Activated T-helper 1 cell treated with anti-CD3 and anti-CD28 coated beads, Interleukin-12 subunit alpha, Interleukin-12 subunit beta, Interleukin-2, Interleukin-4 antibody, amounts not matched to agents 30 ng/mL and 10 ng/mL and 1 ng/mL, durations not matched to agents 14 hours and 24 hours and 36 hours (primary cell): ENCODE measurements at regions not wholly inside any gene's neighbourhood (a gene's known extent, or its start where the extent isn't known, plus 50 kb on each side); places are given as distances from the start of the nearest gene placed in this dataset.
"Not testable (repeated sequence)": the region's sequence is repeated elsewhere in the genome, so short reads cannot be mapped to it uniquely, and the experiment has no call there.

ENCODE experiments used
- DNase-seq: peaks from one replicate; pipeline ENCODE4 v3.0.0; 2021; ENCODE audit warnings: low spot score
- H3K27ac Mint-ChIP-seq: one replicate; pipeline ENCODE4 v1.8.0; 2021; ENCODE audit warnings: mild to moderate bottlenecking, mixed read lengths
- H3K27me3 Mint-ChIP-seq: one replicate; pipeline ENCODE4 v1.8.0; 2022; ENCODE audit warnings: mild to moderate bottlenecking, moderate library complexity, mixed read lengths; ENCODE audit not compliant: insufficient read depth
- H3K36me3 Mint-ChIP-seq: one replicate; pipeline ENCODE4 v1.8.0; 2021; ENCODE audit warnings: low read depth, mixed read lengths
- H3K4me1 Mint-ChIP-seq: one replicate; pipeline ENCODE4 v1.8.0; 2021; ENCODE audit warnings: low read depth, mixed read lengths
- H3K4me3 Mint-ChIP-seq: one replicate; pipeline ENCODE4 v1.8.0; 2021; ENCODE audit warnings: mild to moderate bottlenecking, moderate library complexity, mixed read lengths
- H3K9me3 Mint-ChIP-seq: one replicate; pipeline ENCODE4 v1.8.0; 2021; ENCODE audit warnings: mixed read lengths
- intact Hi-C: fragments of 100-400 bp; cut with micrococcal nuclease; formaldehyde crosslinking; loops from one replicate; pipeline ENCODE4 v1.15.1; 2024

- H3K36me3 Mint-ChIP-seq: no peaks in the 10 kb centered on the region
- H3K27ac Mint-ChIP-seq: no peak overlapping the region
- H3K27me3 Mint-ChIP-seq: no peaks in the 10 kb centered on the region
- intact Hi-C loops: no loop called here
- peaks cover 9% of the 10 kb centered on the region for H3K9me3 Mint-ChIP-seq
- H3K4me3 Mint-ChIP-seq: no peak overlapping the region
- H3K4me1 Mint-ChIP-seq: no peaks in the 10 kb centered on the region
- DNase-seq: no peak
These were observed 1093.4 kb upstream of the FLRT2 start for GRCh38 chr14:84436528-84436927.

DNA sequence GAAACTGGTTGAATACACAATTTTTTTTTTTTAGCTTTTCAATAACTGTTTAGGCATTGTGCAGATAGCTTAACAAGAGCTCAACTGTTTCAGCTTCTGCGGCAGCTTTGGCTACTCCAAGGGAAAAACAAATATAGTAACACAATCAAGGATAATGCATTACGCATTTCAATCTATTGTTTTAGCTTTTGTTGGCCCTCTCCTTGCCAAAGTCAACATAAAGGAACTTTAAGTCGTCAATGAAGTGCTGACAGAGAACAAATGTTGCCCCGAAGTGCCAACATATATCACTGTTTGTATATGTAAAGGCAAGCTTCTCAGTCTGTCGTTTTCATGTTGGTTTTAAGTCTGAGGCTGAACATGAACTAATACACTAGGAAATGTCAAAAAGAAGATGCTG is 1087.4 kb upstream of the FLRT2 start:
- H3K27ac Mint-ChIP-seq: no peak overlapping the region
- H3K27me3 Mint-ChIP-seq: no peaks in the 10 kb centered on the region
- no peaks in the 10 kb centered on the region for H3K36me3 Mint-ChIP-seq
- intact Hi-C loops: no loop called here
- no peaks in the 10 kb centered on the region for H3K4me1 Mint-ChIP-seq
- no peaks in the 10 kb centered on the region for H3K9me3 Mint-ChIP-seq
- DNase-seq: no peak
- no peak overlapping the region for H3K4me3 Mint-ChIP-seq

DNA sequence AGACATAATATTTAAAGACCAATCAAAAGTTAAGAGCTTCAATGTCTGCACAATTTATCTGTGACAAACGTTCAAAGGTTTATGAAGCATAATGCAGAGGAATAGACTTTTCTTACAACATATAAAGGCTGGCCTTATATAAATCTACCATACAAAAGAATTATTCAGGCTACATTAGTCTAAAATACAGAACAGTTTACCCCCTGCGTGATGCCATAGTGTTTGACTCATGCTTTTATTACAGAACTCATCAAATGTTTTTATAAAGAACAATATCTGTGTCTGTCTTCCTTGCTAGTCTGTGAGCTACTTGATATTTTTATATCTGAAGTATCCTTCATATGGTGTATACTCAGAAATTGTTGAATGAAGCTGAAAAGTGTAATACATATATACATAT is 1084.5 kb upstream of the FLRT2 start:
- H3K27me3 Mint-ChIP-seq: no peaks in the 10 kb centered on the region
- no peak overlapping the region for H3K27ac Mint-ChIP-seq
- no peaks in the 10 kb centered on the region for H3K4me1 Mint-ChIP-seq
- no peak for DNase-seq
- H3K9me3 Mint-ChIP-seq: no peaks in the 10 kb centered on the region
- intact Hi-C loops: no loop called here
- no peak overlapping the region for H3K4me3 Mint-ChIP-seq
- no peaks in the 10 kb centered on the region for H3K36me3 Mint-ChIP-seq

DNA sequence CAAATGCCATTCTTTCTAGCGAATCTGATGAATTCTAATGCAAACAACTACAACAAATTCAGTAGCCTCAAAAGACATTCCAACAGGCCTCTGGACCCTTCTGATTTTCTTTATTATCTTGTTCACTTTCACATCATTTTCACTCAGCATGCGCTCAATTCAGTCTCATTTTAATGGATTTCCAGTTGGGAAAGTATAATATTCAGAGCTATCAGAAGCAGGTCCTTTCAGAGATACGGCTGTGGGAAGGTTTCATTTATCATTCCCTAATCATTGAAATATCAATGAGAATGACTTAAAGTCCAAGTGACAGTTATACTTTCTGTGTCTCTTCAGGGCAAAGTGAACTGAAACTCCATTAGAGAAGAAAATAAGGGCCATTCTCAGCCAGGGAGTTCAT is 1083.7 kb upstream of the FLRT2 start:
- Mint-ChIP-seq H3K36me3 (no peaks in the 10 kb centered on the region), H3K27me3 (no peaks in the 10 kb centered on the region), H3K27ac (no peak overlapping the region), H3K4me3 (no peak overlapping the region), H3K4me1 (no peaks in the 10 kb centered on the region), H3K9me3 (peaks cover 5% of the 10 kb centered on the region)
- DNase-seq: no peak
- intact Hi-C loops: no loop called here

DNA sequence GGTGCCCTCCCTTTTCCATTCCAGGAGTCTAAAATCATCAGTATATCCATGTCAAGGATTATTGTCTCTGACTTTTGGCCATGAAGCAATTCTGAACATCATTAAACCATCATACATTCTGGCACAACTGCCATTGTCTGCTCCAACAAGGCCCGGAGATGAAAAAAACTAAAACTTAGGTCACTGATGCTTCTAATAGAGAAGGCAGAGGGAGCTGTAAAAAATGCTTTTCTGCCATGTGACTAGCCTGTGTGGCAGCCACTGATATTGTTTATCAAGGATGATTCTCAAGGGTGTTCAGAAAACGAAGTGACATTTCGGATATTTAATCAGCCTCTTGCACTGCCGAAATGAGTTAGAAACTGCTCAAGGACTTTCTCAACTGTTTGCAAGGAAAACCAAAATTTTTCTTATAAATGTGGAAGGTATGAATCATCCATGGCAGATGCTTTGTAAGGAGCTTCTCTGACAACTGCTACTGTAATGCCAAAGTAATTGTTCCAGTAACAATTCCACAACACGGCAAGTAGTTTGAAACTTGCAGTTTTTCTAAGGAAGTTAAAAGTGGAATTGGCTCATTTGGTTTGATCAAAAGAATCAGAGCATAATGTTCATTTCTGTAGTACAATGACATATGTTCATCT is 1076.5 kb upstream of the FLRT2 start:
- Mint-ChIP-seq H3K27me3 (no peaks in the 10 kb centered on the region), H3K9me3 (peaks cover 10% of the 10 kb centered on the region), H3K4me3 (no peak overlapping the region), H3K36me3 (no peaks in the 10 kb centered on the region), H3K27ac (no peak overlapping the region), H3K4me1 (no peaks in the 10 kb centered on the region)
- no peak for DNase-seq
- intact Hi-C loops: no loop called here

DNA sequence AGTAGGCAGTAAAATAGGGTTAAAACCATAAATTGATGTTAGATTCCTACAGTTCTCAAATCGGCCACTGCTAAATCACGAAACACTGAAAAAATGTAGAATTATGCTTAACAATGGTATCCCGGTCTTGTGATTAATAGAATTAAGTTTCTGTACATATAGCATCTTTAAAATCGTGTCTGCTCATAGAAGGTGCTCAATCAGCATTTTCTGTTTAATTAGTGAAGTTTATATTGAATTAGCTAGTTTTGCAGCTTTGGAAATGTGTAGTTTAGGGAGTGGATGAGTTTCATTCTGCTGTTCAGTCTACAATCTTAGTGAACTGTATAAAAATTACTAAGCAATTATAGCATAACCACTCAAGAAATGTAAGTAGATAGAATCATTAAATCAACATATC is 1075.8 kb upstream of the FLRT2 start:
- no peak for DNase-seq
- Mint-ChIP-seq H3K27me3 (no peaks in the 10 kb centered on the region), H3K4me1 (no peaks in the 10 kb centered on the region), H3K9me3 (peaks cover 10% of the 10 kb centered on the region), H3K27ac (no peak overlapping the region), H3K4me3 (no peak overlapping the region), H3K36me3 (no peaks in the 10 kb centered on the region)
- intact Hi-C loops: no loop called here

DNA sequence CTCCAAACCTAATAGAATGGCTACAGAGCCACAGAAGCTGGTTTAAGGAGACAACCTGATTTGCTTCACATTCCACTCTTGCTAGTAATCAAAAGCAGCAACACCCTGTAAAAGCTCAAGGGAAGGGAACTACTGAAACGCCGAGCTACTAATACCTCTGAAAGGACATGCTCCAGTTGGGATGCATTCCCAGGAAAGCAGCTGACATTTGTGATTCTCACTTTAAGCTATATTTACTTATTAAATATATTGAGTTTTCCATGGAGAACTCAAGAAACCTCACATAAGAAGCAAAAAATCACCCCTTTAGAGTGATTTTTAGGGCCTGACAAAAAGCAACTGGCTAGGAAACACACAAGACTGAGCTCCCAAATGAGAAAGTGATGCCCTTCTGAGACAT is 1073.0 kb upstream of the FLRT2 start:
- intact Hi-C loops: no loop called here
- no peak overlapping the region for H3K4me3 Mint-ChIP-seq
- no peaks in the 10 kb centered on the region for H3K4me1 Mint-ChIP-seq
- no peak for DNase-seq
- H3K9me3 Mint-ChIP-seq: peaks cover 5% of the 10 kb centered on the region
- H3K36me3 Mint-ChIP-seq: no peaks in the 10 kb centered on the region
- H3K27ac Mint-ChIP-seq: no peak overlapping the region
- no peaks in the 10 kb centered on the region for H3K27me3 Mint-ChIP-seq

DNA sequence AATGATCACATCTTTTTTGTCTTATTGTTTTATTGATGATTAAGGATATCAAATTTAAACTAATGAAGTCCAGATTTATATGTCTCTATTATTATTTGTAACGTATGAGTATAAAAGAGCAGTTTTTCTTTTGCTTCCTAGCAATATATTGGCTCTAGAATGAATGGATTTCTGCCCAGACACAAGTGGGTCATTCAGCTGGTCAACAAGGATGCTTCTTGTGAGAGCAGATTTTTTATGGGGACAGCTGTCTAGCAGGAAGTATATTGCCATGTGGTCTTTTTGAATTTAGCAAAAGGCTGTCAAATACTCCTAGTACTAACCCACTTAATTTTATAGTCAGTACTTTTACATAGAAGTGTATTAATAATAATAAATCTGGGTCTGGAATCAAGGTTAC is 1071.1 kb upstream of the FLRT2 start:
- no peak for DNase-seq
- peaks cover 4% of the 10 kb centered on the region for H3K9me3 Mint-ChIP-seq
- H3K27ac Mint-ChIP-seq: no peak overlapping the region
- no peaks in the 10 kb centered on the region for H3K4me1 Mint-ChIP-seq
- no peaks in the 10 kb centered on the region for H3K27me3 Mint-ChIP-seq
- H3K4me3 Mint-ChIP-seq: no peak overlapping the region
- intact Hi-C loops: no loop called here
- no peaks in the 10 kb centered on the region for H3K36me3 Mint-ChIP-seq

- Mint-ChIP-seq H3K27ac (no peak overlapping the region), H3K36me3 (no peaks in the 10 kb centered on the region), H3K9me3 (peaks cover 3% of the 10 kb centered on the region), H3K27me3 (no peaks in the 10 kb centered on the region), H3K4me3 (no peak overlapping the region), H3K4me1 (no peaks in the 10 kb centered on the region)
- no peak for DNase-seq
- intact Hi-C loops: no loop called here
These were observed 1064.1 kb upstream of the FLRT2 start for GRCh38 chr14:84465880-84466279.

- peaks cover 7% of the 10 kb centered on the region for H3K9me3 Mint-ChIP-seq
- intact Hi-C loops: no loop called here
- H3K4me1 Mint-ChIP-seq: no peaks in the 10 kb centered on the region
- H3K27ac Mint-ChIP-seq: no peak overlapping the region
- no peaks in the 10 kb centered on the region for H3K36me3 Mint-ChIP-seq
- no peak overlapping the region for H3K4me3 Mint-ChIP-seq
- no peaks in the 10 kb centered on the region for H3K27me3 Mint-ChIP-seq
- no peak for DNase-seq
These were observed 1061.8 kb upstream of the FLRT2 start for GRCh38 chr14:84468153-84468552.

GRCh38 chr14:84477996-84478395 is 1051.9 kb upstream of the FLRT2 start:
- Mint-ChIP-seq H3K27me3 (no peaks in the 10 kb centered on the region), H3K36me3 (no peaks in the 10 kb centered on the region), H3K9me3 (peaks cover 5% of the 10 kb centered on the region), H3K4me1 (no peaks in the 10 kb centered on the region), H3K4me3 (no peak overlapping the region), H3K27ac (no peak overlapping the region)
- DNase-seq: no peak
- intact Hi-C loops: no loop called here

GRCh38 chr14:84482256-84483071 is 1047.5 kb upstream of the FLRT2 start:
- peaks cover 10% of the 10 kb centered on the region for H3K9me3 Mint-ChIP-seq
- no peaks in the 10 kb centered on the region for H3K36me3 Mint-ChIP-seq
- no peak for DNase-seq
- H3K4me3 Mint-ChIP-seq: no peak overlapping the region
- H3K27ac Mint-ChIP-seq: no peak overlapping the region
- H3K4me1 Mint-ChIP-seq: no peaks in the 10 kb centered on the region
- H3K27me3 Mint-ChIP-seq: no peaks in the 10 kb centered on the region
- intact Hi-C loops: no loop called here

DNA sequence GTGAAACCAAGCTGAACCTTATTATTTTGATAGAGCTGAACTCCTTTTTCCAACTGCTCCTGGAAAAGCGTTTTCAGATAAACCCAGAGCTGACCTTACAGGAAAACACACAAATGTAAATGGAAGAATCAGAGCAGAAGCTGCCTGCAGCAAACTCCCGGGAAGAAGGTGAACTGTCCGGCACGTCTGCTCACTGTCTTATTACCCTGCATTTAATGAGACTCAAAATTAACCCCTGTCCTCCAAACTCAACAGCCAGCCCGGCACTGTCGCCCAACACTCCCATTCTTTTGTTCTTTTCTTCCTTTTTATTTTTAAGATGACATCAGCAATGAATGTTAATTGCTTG is 1046.9 kb upstream of the FLRT2 start:
- Mint-ChIP-seq H3K36me3 (no peaks in the 10 kb centered on the region), H3K9me3 (peaks cover 13% of the 10 kb centered on the region), H3K4me3 (no peak overlapping the region), H3K27ac (no peak overlapping the region), H3K27me3 (no peaks in the 10 kb centered on the region), H3K4me1 (no peaks in the 10 kb centered on the region)
- intact Hi-C loops: no loop called here
- no peak for DNase-seq

- H3K4me1 Mint-ChIP-seq: not testable (repeated sequence)
These were observed 1045.7 kb upstream of the FLRT2 start for GRCh38 chr14:84484243-84484642.

More at GRCh38 chr14:84484243-84484642, 1045.7 kb upstream of the FLRT2 start:
- H3K27me3 Mint-ChIP-seq, H3K4me3 Mint-ChIP-seq, intact Hi-C loops, DNase-seq, H3K27ac Mint-ChIP-seq, H3K36me3 Mint-ChIP-seq: not testable (repeated sequence)
- peaks cover 15% of the 10 kb centered on the region for H3K9me3 Mint-ChIP-seq
